HCT116 (cell line): ENCODE measurements at regions not wholly inside any gene's neighbourhood (a gene's known extent, or its start where the extent isn't known, plus 50 kb on each side); places are given as distances from the start of the nearest gene placed in this dataset.

Source experiments
- ATAC-seq: fragments of 200-7000 bp; cut with Tn5 transposase; 2 replicates; pipeline ENCODE4 v1.9.1; 2020; ENCODE audit warnings: mild to moderate bottlenecking, moderate library complexity
- BruUV-seq: library from RNA; stranded (reverse); fragments of 400-500 nt; replicated peaks from 2 replicates; lab custom pipeline; 2021; lab: Mats Ljungman, UMichigan
- CTCF ChIA-PET: fragments of 300-600 bp; sonication (Branson Sonifier 250); formaldehyde crosslinking; loops from one replicate; lab custom pipeline; 2021; ENCODE audit warnings: antibody characterized with exemption; lab: Charles Lee
- POLR2A ChIA-PET: fragments of 300-600, 350-600 bp; sonication (Branson Sonifier 250); formaldehyde crosslinking; loops from one replicate; lab custom pipeline; 2021; ENCODE audit warnings: antibody characterized with exemption; lab: Charles Lee
- RAD21 ChIA-PET, 2 experiments: fragments of 300-600 bp; sonication (Branson Sonifier 250); formaldehyde crosslinking; loops; one replicate each; lab custom pipeline; 2023; ENCODE audit warnings: low total read pairs in 2 of 2; ENCODE audit not compliant: uncharacterized antibody in 2 of 2, unreplicated experiment in 2 of 2, low non-redundant PET in 1 of 2; lab: Charles Lee
- DNase-seq: peaks from one replicate; pipeline ENCODE4 v3.0.0-alpha.2; 2010; ENCODE audit warnings: low read depth, low spot score
- H2AFZ ChIP-seq: fragments of 200-600 bp; shearing (Covaris generic), sonication (generic); 2 replicates; pipeline ENCODE4 v1.6.1; 2017; ENCODE audit warnings: low read depth, mixed run types, mixed read lengths, antibody characterized with exemption, low read length; ENCODE audit not compliant: poor library complexity, severe bottlenecking
- H3K27ac ChIP-seq: 2 replicates; pipeline ENCODE4 v1.5.1; 2012; ENCODE audit warnings: low read depth, low read length
- H3K27me3 ChIP-seq: fragments of 200-600 bp; sonication (generic); 2 replicates; pipeline ENCODE4 v1.6.1; 2016; ENCODE audit warnings: mixed run types, low read length, mixed read lengths; ENCODE audit not compliant: insufficient read depth
- H3K36me3 ChIP-seq, 2 experiments: fragments of 200-500 bp in 1 of 2; fragments of 200-600 bp in 1 of 2; sonication (Bioruptor generic) in 1 of 2; sonication (generic) in 1 of 2; 2 replicates each; pipeline versions ENCODE4 v1.5.1 to v1.6.1; 2014 to 2016; ENCODE audit warnings: low read length in 2 of 2, inconsistent platforms in 1 of 2, mixed read lengths in 1 of 2, mixed run types in 1 of 2; ENCODE audit not compliant: insufficient read depth in 2 of 2, control insufficient read depth in 1 of 2
- H3K4me1 ChIP-seq, 2 experiments: fragments of 200-600 bp in 1 of 2; sonication (generic) in 1 of 2; 2 replicates each; pipeline versions ENCODE4 v1.5.1 to v1.6.1; 2012 to 2017; ENCODE audit warnings: low read length in 2 of 2, inconsistent platforms in 1 of 2, mild to moderate bottlenecking in 1 of 2, mixed read lengths in 1 of 2, mixed run types in 1 of 2, moderate library complexity in 1 of 2; ENCODE audit not compliant: insufficient read depth in 2 of 2, control insufficient read depth in 1 of 2
- H3K4me2 ChIP-seq: fragments of 200-600 bp; sonication (generic); 2 replicates; pipeline ENCODE4 v1.6.1; 2017; ENCODE audit warnings: mixed run types, low read length, mixed read lengths
- H3K4me3 ChIP-seq, 2 experiments: fragments of 200-600 bp in 1 of 2; sonication (generic) in 1 of 2; replicated peaks in 1 of 2; 2 replicates each; pipeline ENCODE4 v1.5.1; 2011 to 2016; ENCODE audit warnings: low read length in 2 of 2, control low read depth in 1 of 2, low read depth in 1 of 2, mild to moderate bottlenecking in 1 of 2, mixed read lengths in 1 of 2, mixed run types in 1 of 2
- H3K79me2 ChIP-seq: fragments of 200-600 bp; sonication (generic); 2 replicates; pipeline ENCODE4 v1.6.1; 2017; ENCODE audit warnings: mild to moderate bottlenecking, mixed run types, low read length, moderate library complexity, mixed read lengths; ENCODE audit not compliant: insufficient read depth
- H3K9ac ChIP-seq: fragments of 200-600 bp; sonication (generic); 2 replicates; pipeline ENCODE4 v1.6.1; 2016; ENCODE audit warnings: low read length, mixed read lengths
- H3K9me2 ChIP-seq: fragments of 200-600 bp; sonication (generic), shearing (Covaris generic); 2 replicates; pipeline ENCODE4 v1.6.1; 2017; ENCODE audit warnings: mixed run types, mild to moderate bottlenecking, moderate library complexity; ENCODE audit not compliant: insufficient read depth
- H3K9me3 ChIP-seq, 2 experiments: fragments of 200-500 bp in 1 of 2; fragments of 200-600 bp in 1 of 2; sonication (Bioruptor generic) in 1 of 2; sonication (generic) in 1 of 2; 2 replicates each; pipeline ENCODE4 v1.6.1; 2014 to 2017; ENCODE audit warnings: low read length in 2 of 2, mixed read lengths in 2 of 2, inconsistent platforms in 1 of 2, low read depth in 1 of 2, mild to moderate bottlenecking in 1 of 2, mixed run types in 1 of 2, moderate library complexity in 1 of 2; ENCODE audit not compliant: control insufficient read depth in 1 of 2, insufficient read depth in 1 of 2
- H4K20me1 ChIP-seq: fragments of 200-600 bp; sonication (generic), shearing (Covaris generic); 2 replicates; pipeline ENCODE4 v1.6.1; 2017; ENCODE audit warnings: mixed run types, mild to moderate bottlenecking, moderate library complexity; ENCODE audit not compliant: insufficient read depth
- ATF3 ChIP-seq: IDR thresholded peaks from 2 replicates; pipeline ENCODE4 v1.6.1; 2012
- CBX3 ChIP-seq: IDR thresholded peaks from 2 replicates; pipeline ENCODE4 v1.6.1; 2012; ENCODE audit warnings: low read depth
- CEBPB ChIP-seq: IDR thresholded peaks from 2 replicates; pipeline ENCODE4 v1.6.1; 2012; ENCODE audit warnings: low read depth
- CTCF ChIP-seq, 3 experiments: fragments of 200-600 bp in 1 of 3; sonication (generic) in 1 of 3; IDR thresholded peaks in 2 of 3; conservative IDR thresholded peaks in 1 of 3; 2 replicates each; pipeline ENCODE4 v1.5.1; 2012 to 2017; ENCODE audit warnings: low read depth in 2 of 3, low read length in 2 of 3, antibody characterized with exemption in 1 of 3, borderline replicate concordance in 1 of 3, control low read depth in 1 of 3, mild to moderate bottlenecking in 1 of 3, mixed read lengths in 1 of 3, mixed run types in 1 of 3, moderate library complexity in 1 of 3; ENCODE audit not compliant: insufficient read depth in 1 of 3
- EGR1 ChIP-seq: IDR thresholded peaks from 2 replicates; pipeline ENCODE4 v1.6.1; 2012; ENCODE audit warnings: low read depth
- ELF1 ChIP-seq: IDR thresholded peaks from 2 replicates; pipeline ENCODE4 v1.6.1; 2012; ENCODE audit warnings: low read depth, borderline replicate concordance
- EZH2 ChIP-seq: fragments of 200-600 bp; sonication (generic); IDR thresholded peaks from 2 replicates; pipeline ENCODE4 v1.6.1; 2017; ENCODE audit warnings: antibody characterized with exemption, mixed run types
- EZH2phosphoT487 ChIP-seq: fragments of 200-600 bp; IDR thresholded peaks from 2 replicates; pipeline ENCODE4 v1.6.1; 2018; ENCODE audit warnings: antibody characterized with exemption, borderline replicate concordance
- FOSL1 ChIP-seq: IDR thresholded peaks from 2 replicates; pipeline ENCODE4 v1.6.1; 2012; ENCODE audit warnings: low read depth
- JUND ChIP-seq: IDR thresholded peaks from 2 replicates; pipeline ENCODE4 v1.6.1; 2012
- MAX ChIP-seq: IDR thresholded peaks from 2 replicates; pipeline ENCODE4 v1.6.1; 2012
- RAD21 ChIP-seq: IDR thresholded peaks from 2 replicates; pipeline ENCODE4 v1.6.1; 2012; ENCODE audit warnings: low read depth, mild to moderate bottlenecking
- SRF ChIP-seq: IDR thresholded peaks from 2 replicates; pipeline ENCODE4 v1.6.1; 2012; ENCODE audit warnings: low read depth
- YY1 ChIP-seq: IDR thresholded peaks from 2 replicates; pipeline ENCODE4 v1.6.1; 2011; ENCODE audit warnings: low read length, low read depth, moderate library complexity, mild to moderate bottlenecking; ENCODE audit not compliant: insufficient replicate concordance; ENCODE audit errors: extremely low read depth
- ZNF274 ChIP-seq: fragments of 200-500 bp; sonication (Bioruptor generic); IDR thresholded peaks from 2 replicates; pipeline ENCODE4 v1.6.1; 2014; ENCODE audit warnings: mild to moderate bottlenecking, low read depth, low read length, inconsistent platforms
- intact Hi-C: fragments of 100-400 bp; cut with micrococcal nuclease; formaldehyde crosslinking; loops from 2 replicates; pipeline ENCODE4 v1.10.0; 2022
- TF ChIP-seq, protein P1 (sequence below): IDR thresholded peaks from 2 replicates; pipeline ENCODE4 v1.6.1; 2012; ENCODE audit warnings: low read depth

GRCh38 chr1:191697556-191697955 lies 460.7 kb upstream of the RGS18 start:
- Histone ChIP-seq H3K4me2 (no peak overlapping the region), H3K9me2 (no peaks in the 10 kb centered on the region), H3K27me3 (no peaks in the 10 kb centered on the region), H3K9ac (no peak overlapping the region), H3K79me2 (no peaks in the 10 kb centered on the region), H3K36me3 (no peaks in the 10 kb centered on the region), H3K27ac (no peak overlapping the region), H3K4me3 (no peak overlapping the region), H3K9me3 (no peaks in the 10 kb centered on the region), H2AFZ (no peak overlapping the region), H4K20me1 (no peaks in the 10 kb centered on the region), H3K4me1 (no peaks in the 10 kb centered on the region)
- DNase-seq: no peak
- RAD21 ChIA-PET: no interaction called here
- TF ChIP-seq EGR1 (no peak), SRF (no peak), EZH2phosphoT487 (no peak), YY1 (no peak), FOSL1 (no peak), RAD21 (no peak), ZNF274 (no peak), MAX (no peak), CEBPB (no peak), ATF3 (no peak), EZH2 (no peak), ELF1 (no peak), CBX3 (no peak), CTCF (IDR thresholded peaks at IDR 0.05 in 2 of 3, conservative IDR thresholded peaks at IDR 0.05 in 1 of 3; ENCODE audit: borderline replicate concordance in 1 of 3, insufficient read depth in 1 of 3, low read depth in 2 of 3, low read length in 2 of 3) (no peak), JUND (no peak)
- TF ChIP-seq, protein P1, sequence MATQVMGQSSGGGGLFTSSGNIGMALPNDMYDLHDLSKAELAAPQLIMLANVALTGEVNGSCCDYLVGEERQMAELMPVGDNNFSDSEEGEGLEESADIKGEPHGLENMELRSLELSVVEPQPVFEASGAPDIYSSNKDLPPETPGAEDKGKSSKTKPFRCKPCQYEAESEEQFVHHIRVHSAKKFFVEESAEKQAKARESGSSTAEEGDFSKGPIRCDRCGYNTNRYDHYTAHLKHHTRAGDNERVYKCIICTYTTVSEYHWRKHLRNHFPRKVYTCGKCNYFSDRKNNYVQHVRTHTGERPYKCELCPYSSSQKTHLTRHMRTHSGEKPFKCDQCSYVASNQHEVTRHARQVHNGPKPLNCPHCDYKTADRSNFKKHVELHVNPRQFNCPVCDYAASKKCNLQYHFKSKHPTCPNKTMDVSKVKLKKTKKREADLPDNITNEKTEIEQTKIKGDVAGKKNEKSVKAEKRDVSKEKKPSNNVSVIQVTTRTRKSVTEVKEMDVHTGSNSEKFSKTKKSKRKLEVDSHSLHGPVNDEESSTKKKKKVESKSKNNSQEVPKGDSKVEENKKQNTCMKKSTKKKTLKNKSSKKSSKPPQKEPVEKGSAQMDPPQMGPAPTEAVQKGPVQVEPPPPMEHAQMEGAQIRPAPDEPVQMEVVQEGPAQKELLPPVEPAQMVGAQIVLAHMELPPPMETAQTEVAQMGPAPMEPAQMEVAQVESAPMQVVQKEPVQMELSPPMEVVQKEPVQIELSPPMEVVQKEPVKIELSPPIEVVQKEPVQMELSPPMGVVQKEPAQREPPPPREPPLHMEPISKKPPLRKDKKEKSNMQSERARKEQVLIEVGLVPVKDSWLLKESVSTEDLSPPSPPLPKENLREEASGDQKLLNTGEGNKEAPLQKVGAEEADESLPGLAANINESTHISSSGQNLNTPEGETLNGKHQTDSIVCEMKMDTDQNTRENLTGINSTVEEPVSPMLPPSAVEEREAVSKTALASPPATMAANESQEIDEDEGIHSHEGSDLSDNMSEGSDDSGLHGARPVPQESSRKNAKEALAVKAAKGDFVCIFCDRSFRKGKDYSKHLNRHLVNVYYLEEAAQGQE: no peak
- POLR2A ChIA-PET: no interaction called here
- CTCF ChIA-PET: no interaction called here
- intact Hi-C loops: no loop called here
- no TSS peak for BruUV-seq
- ATAC-seq: no peak
